Stimulated activated CD8-positive, alpha-beta memory T cell treated with anti-CD3 and anti-CD28 coated beads, Interleukin-4, amount 100 ng/mL, for 48 hours (primary cell): ENCODE measurements at regions not wholly inside any gene's neighbourhood (a gene's known extent, or its start where the extent isn't known, plus 50 kb on each side); places are given as distances from the start of the nearest gene placed in this dataset.

Experiments
- DNase-seq: peaks from one replicate; pipeline ENCODE4 v3.0.0-alpha.2; 2020

- DNase-seq, result no peak
Measured at GRCh38 chr12:61357496-61357895, 902.7 kb upstream of the USP15 start.

GRCh38 chr12:61362037-61362436, 898.2 kb upstream of the USP15 start:
- DNase-seq, result no peak

DNA sequence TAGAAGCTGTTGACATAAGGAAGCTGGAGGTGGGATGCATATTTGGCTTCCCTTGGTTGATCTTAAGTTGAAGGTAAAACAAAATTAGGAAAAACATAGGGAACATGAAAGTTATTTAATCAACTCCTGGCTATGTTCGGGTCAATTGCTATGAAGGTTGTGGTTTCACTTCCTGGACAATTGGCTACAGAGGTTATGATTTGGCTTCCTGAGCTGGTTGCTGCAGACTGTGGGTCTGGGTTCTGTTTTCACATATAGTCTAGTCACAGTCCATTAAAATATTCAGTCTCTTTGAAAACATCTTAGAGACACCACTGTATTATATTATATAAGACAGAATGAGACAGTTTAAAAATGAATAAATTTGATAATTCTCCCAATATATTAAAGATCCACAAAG, 895.2 kb upstream of the USP15 start:
- DNase-seq, result no peak

DNA sequence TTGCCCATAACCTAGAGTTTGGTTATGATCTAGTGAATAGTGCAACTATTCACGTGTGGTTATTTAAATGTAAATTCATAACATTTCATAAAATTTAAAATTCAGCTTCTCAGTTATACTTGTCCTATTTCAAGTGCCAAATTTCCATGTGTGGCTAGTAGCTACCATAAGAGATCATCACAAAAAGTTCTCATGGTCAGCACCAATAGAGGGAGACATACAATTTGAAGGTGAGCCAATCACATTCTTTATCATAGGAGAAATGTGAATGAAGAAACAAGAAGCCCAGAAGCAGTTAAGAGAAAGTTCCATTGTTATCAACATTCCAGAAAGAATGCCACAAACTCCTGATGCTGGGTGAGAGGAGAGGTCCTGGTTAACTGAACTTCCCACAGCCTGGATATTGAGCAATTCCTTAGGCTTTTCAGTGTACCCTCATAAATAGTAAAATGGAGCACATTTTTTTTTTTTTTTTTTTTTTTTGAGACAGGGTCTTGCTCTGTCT, 892.9 kb upstream of the USP15 start:
- DNase-seq, result no peak

- DNase-seq, result no peak
Measured at GRCh38 chr12:61369241-61369910, 890.8 kb upstream of the USP15 start.

GRCh38 chr12:61384511-61384910, 875.7 kb upstream of the USP15 start:
- no peak for DNase-seq

DNA sequence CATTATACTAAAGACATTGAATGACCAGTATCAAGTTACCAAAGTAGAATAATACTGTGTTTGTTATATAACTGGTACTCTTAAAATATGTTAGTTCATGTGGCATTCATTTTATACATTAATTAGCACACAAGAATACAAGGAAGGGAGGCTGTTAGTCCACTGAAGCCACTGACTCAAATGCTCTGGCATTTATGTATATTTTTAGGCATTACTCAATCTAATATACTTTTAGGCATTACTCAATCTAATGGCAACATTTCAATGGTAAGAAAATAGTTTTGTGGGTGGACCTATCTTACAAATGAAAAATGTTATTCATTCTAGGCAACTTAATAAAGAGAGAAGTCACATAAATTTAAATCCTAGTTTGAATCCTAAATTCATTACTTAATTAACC, 874.4 kb upstream of the USP15 start:
- DNase-seq, result no peak

- no peak for DNase-seq
Measured at GRCh38 chr12:61397668-61398067, 862.5 kb upstream of the USP15 start.

- DNase-seq, result no peak
Measured at GRCh38 chr12:61412201-61412600, 848.0 kb upstream of the USP15 start.

- no peak for DNase-seq
Measured at GRCh38 chr12:61414470-61414869, 845.7 kb upstream of the USP15 start.

DNA sequence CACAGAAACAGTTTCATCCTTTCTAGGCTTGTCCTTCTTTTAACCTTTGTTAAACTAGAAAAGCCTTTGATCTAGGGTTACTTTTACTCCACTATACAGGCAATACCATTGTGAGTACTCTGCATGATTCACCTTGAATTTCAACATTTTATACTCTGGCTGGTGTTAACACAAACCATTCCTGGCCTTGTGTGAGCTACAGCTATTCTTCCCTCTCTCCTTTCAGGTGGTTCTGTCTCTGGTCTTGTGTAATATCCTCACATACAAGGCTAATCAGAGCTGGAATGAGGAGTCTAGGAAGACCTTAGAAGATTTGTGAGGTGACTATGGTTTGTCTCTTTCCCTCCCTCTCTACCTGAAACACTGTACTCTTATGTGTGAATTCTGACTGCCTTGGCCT, 837.4 kb upstream of the USP15 start:
- no peak for DNase-seq

DNA sequence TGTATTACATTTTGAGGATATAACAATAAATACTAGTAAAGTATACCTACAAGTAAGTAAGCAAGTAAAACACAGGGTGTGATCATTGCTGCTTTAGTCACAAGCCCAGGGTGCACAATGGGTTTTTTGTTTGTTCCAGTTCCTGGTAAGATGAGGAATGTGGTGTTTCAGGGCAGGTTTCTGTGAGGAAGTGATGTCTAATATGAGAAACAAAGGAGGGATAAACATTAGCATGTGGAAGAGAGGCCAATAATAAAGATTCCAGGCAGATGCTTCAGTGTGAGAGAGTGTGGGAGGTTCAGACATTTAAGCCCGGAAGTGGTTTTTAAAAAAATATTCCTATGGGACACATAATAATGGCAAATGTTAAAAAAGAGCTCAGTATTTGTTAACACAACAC, 808.1 kb upstream of the USP15 start:
- no peak for DNase-seq

- no peak for DNase-seq
Measured at GRCh38 chr12:61487728-61488127, 772.5 kb upstream of the USP15 start.

GRCh38 chr12:61490526-61491498, 769.4 kb upstream of the USP15 start:
- DNase-seq, result no peak

DNA sequence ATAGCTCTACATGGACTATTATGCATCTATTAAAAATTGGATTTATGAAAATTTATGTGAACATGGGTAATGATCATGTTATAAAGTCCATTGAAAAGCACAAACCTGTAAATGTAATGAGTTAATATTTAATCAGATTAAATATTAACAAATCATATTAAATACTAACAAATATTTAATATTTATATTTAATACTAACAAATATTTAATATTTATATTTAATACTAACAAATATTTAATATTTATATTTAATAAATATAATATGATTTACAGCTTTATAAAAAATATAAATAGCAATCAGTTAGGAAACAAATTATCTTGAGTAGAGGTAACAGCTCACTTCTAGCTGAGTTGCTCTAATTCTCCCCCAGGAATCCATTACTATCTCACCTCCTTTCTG, 758.0 kb upstream of the USP15 start:
- no peak for DNase-seq

DNA sequence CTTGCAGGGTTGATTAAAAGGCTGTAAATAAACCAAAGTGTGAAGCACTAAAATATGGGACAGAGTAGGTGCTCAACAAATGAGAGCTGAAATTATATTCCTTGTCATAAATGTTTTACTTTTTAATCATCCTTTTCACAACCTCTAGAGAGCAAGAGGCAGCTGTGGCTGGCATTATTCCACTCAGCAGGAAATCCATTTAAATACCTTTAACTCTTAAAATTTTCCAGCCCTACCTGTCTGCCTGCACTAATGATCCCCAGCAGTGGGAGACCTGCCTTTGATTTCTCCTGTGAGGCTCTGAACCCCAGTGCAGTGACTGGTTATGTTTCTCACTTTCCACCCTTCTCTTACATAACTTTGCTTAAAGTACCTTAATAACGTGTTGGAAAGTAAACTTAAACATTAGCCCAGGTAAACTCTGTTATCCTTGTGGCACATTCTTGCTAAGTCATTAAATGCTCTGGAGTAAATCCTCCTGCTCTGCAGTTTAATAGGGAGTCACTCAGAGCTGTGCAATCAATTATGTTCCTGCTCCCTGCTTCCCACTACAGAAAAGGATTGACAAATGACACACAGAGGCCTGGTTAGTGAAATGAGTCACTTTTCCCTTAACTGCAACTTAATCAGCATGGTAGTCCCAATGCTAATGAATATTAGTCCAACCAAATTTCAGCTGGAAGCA, 755.7 kb upstream of the USP15 start:
- no peak for DNase-seq

- DNase-seq, result no peak
Measured at GRCh38 chr12:61513499-61513898, 746.7 kb upstream of the USP15 start.

DNA sequence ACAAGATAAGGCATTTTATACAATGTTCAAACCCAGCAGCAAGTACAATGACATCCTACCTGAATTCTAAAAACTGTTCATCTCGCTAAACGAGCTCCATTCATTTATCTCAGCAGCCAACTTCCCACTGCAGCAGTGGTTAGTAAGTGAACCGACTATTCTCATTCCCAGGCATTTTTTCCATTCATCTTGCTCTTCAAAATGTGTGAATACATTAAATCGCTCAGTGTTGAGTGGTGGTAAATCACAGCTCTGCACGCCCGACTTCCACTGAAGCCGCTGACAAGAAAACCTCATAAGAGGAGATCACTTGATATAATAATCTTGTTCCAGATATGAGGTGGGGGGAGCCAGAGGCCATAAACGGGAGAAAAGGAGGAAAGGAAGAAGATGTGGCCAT, 746.2 kb upstream of the USP15 start:
- no peak for DNase-seq

DNA sequence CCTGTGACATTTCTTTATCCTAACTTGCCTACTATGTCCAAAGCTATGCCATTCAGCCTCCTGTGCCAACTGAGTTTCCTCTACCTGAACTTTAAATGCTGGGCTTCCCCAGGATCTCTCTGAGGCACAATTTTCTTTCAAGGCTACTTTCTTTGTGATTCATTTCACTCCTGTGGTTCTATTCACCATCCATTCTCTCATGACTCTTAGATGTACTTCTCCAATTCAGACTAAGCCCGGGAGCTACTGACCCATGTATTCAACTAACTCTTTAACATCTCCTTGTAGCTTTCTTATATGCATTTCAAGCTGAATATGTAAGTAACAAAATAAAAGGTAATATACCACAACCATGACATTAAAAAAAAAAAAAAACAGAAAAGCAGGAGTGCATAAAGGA, 738.9 kb upstream of the USP15 start:
- DNase-seq, result no peak

DNA sequence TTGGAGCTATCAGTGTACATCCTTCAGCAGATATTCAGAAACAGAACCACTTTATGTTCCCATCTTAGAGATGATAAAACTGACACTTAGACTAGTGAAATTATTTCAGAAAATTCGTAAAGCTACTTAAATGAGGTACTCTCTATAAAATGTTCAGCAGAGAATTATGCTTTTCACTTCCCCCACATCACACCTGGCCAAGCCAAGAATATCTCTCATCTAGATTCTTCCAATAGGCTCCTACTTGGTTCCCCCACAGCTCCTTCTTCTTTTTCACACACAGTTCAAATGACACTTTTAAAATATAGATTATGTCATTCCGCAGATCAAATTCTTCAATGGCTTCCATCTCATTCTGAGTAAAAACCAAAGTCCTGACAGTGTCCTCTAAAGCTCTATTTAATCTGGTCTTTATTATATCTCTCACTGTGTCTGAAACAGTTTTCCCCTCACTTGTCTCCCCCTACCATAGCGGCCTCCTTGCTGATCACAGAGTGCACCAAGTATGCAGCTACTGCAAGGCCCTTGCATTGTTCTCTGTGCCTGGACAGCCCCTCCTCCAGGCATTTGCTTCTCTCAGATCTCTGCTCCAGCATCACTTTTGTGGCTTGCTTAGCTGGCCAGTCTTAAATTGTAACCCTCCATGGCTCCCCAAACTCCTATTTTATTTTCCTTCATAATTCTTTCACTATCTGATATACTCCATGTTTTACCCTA, 736.8 kb upstream of the USP15 start:
- no peak for DNase-seq

DNA sequence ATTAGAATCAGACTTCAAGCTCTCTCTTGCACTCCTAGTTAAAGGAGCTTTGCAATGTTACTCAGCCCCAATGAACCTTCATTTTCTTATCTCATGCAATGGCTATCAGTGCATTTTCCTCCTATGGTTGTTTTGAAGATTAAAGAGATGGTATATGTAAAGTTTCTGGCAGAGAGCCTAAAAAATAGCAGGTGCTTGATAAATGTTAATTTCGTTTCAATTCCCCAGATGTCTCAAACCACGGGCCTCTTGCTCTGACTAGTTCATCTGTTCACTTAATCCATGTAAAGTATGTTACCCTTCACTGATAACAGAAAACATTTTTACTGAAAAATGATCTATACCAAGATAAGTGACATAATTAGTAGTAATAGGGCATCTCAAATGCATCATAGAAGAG, 735.4 kb upstream of the USP15 start:
- DNase-seq, result no peak

DNA sequence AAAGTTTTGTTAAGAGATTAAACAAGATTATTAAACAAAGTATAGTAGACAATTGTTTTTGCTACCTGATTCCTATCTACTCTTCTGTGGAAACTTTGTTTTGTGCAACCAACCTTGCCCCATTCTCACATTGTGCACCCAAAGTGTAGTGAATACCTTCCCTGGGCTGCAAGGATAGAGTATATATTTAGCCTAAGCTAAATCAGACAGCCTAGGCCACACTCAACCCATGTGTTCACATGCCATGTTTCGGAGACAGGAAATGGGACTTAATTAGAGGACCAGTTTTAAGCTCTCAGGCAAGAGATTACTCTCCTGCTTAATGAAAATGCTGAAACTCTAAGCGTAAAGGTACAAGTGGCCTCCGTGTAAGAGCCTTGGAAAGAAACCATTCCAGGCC, 734.9 kb upstream of the USP15 start:
- no peak for DNase-seq

GRCh38 chr12:61530456-61530855, 729.7 kb upstream of the USP15 start:
- no peak for DNase-seq
